SK-N-SH treated with all-trans-retinoic acid at 6 μM for 48 hours (cell line): ENCODE measurements at regions not wholly inside any gene's neighbourhood (a gene's known extent, or its start where the extent isn't known, plus 50 kb on each side); places are given as distances from the start of the nearest gene placed in this dataset.

Source experiments
- ATAC-seq: fragments of 200-7000 bp; cut with Tn5 transposase; 3 replicates; pipeline ENCODE4 v1.9.1; 2020; ENCODE audit warnings: mild to moderate bottlenecking, moderate library complexity
- ARNTL ChIP-seq: fragments of 450-650 bp; formaldehyde crosslinking; IDR thresholded peaks from 2 replicates; pipeline ENCODE4 v1.5.0; 2020; ENCODE audit warnings: low read depth, mild to moderate bottlenecking, moderate library complexity, borderline replicate concordance
- CREB5 ChIP-seq: fragments of 250-450 bp; sonication (Bioruptor Pico); IDR thresholded peaks from 2 replicates; pipeline ENCODE4 v1.5.1; 2020; ENCODE audit warnings: low read depth, mild to moderate bottlenecking, moderate library complexity
- GLIS3 ChIP-seq: fragments of 250-450 bp; sonication (Bioruptor Pico); IDR thresholded peaks from 2 replicates; pipeline ENCODE4 v1.5.0; 2020; ENCODE audit warnings: mild to moderate bottlenecking, moderate library complexity
- ISL1 ChIP-seq: fragments of 250-450 bp; sonication (Bioruptor Pico); IDR thresholded peaks from 2 replicates; pipeline ENCODE4 v2.1.2; 2022; ENCODE audit warnings: mild to moderate bottlenecking, moderate library complexity
- RARB ChIP-seq: fragments of 250-450 bp; sonication (Bioruptor Pico); IDR thresholded peaks from 2 replicates; pipeline ENCODE4 v1.8.0; 2021; ENCODE audit warnings: mild to moderate bottlenecking, moderate library complexity
- TCF4 ChIP-seq: fragments of 250-450 bp; sonication (Bioruptor Pico); IDR thresholded peaks from 2 replicates; pipeline ENCODE4 v1.8.0; 2021; ENCODE audit warnings: mild to moderate bottlenecking, moderate library complexity, borderline replicate concordance
- TOX ChIP-seq: fragments of 250-450 bp; sonication (Bioruptor Pico); IDR thresholded peaks from 2 replicates; pipeline ENCODE4 v1.8.0; 2021; ENCODE audit warnings: mild to moderate bottlenecking, moderate library complexity, borderline replicate concordance
- ZC3H10 ChIP-seq: fragments of 250-450 bp; sonication (Bioruptor Pico); IDR thresholded peaks from 2 replicates; pipeline ENCODE4 v1.5.1; 2021; ENCODE audit warnings: mild to moderate bottlenecking, moderate library complexity
- ZFP3 ChIP-seq: fragments of 250-450 bp; sonication (Bioruptor Pico); IDR thresholded peaks from 2 replicates; pipeline ENCODE4 v1.5.0; 2020; ENCODE audit warnings: mild to moderate bottlenecking, moderate library complexity
- ZFP30 ChIP-seq: fragments of 450-650 bp; formaldehyde crosslinking; IDR thresholded peaks from 2 replicates; pipeline ENCODE4 v1.5.0; 2022; ENCODE audit warnings: mild to moderate bottlenecking, moderate library complexity
- ZNF565 ChIP-seq: fragments of 450-650 bp; formaldehyde crosslinking; conservative IDR thresholded peaks from 2 replicates; pipeline ENCODE4 v1.5.0; 2020; ENCODE audit warnings: low read depth, mild to moderate bottlenecking, moderate library complexity
- ZNF70 ChIP-seq: fragments of 450-650 bp; formaldehyde crosslinking; IDR thresholded peaks from 2 replicates; pipeline ENCODE4 v1.5.0; 2020; ENCODE audit warnings: mild to moderate bottlenecking, moderate library complexity
- TF ChIP-seq, protein P1 (sequence below): fragments of 250-450 bp; sonication (Bioruptor Pico); IDR thresholded peaks from 2 replicates; pipeline ENCODE4 v1.8.0; 2021; ENCODE audit warnings: low read depth, mild to moderate bottlenecking, moderate library complexity, borderline replicate concordance
- TF ChIP-seq, protein P2 (sequence below): fragments of 250-450 bp; sonication (Bioruptor Pico); IDR thresholded peaks from 2 replicates; pipeline ENCODE4 v1.5.0; 2020; ENCODE audit warnings: mild to moderate bottlenecking, moderate library complexity
- TF ChIP-seq, protein P3 (sequence below): fragments of 250-450 bp; sonication (Bioruptor Pico); IDR thresholded peaks from 2 replicates; pipeline ENCODE4 v1.8.0; 2020; ENCODE audit warnings: mild to moderate bottlenecking, moderate library complexity, borderline replicate concordance
- TF ChIP-seq, protein P4 (sequence below): fragments of 250-450 bp; sonication (Bioruptor Pico); IDR thresholded peaks from 2 replicates; pipeline ENCODE4 v1.5.1; 2021; ENCODE audit warnings: mild to moderate bottlenecking, moderate library complexity

DNA sequence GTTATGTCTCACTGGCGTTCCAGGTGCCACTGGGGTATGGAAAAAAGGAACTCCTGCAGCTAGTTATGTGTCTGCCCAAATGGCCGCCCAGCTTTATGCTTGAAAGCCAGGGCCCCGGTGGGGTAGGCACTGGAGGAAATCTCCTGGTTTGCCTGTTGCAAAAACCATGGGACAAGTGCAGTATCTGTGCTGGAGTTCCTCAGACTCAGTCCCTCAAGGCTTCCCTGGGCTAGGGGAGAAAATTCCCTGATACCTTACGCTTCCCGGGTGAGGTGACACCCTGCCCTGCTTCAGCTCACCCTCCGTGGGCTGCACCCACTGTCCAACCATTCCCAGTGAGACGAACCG, 90.3 kb upstream of the CDK6 start:
- no peak for ATAC-seq
- TF ChIP-seq, protein P1, sequence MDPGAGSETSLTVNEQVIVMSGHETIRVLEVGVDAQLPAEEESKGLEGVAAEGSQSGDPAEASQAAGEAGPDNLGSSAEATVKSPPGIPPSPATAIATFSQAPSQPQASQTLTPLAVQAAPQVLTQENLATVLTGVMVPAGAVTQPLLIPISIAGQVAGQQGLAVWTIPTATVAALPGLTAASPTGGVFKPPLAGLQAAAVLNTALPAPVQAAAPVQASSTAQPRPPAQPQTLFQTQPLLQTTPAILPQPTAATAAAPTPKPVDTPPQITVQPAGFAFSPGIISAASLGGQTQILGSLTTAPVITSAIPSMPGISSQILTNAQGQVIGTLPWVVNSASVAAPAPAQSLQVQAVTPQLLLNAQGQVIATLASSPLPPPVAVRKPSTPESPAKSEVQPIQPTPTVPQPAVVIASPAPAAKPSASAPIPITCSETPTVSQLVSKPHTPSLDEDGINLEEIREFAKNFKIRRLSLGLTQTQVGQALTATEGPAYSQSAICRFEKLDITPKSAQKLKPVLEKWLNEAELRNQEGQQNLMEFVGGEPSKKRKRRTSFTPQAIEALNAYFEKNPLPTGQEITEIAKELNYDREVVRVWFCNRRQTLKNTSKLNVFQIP: no peak
- no peak for TF ChIP-seq ARNTL
- TF ChIP-seq, protein P2, sequence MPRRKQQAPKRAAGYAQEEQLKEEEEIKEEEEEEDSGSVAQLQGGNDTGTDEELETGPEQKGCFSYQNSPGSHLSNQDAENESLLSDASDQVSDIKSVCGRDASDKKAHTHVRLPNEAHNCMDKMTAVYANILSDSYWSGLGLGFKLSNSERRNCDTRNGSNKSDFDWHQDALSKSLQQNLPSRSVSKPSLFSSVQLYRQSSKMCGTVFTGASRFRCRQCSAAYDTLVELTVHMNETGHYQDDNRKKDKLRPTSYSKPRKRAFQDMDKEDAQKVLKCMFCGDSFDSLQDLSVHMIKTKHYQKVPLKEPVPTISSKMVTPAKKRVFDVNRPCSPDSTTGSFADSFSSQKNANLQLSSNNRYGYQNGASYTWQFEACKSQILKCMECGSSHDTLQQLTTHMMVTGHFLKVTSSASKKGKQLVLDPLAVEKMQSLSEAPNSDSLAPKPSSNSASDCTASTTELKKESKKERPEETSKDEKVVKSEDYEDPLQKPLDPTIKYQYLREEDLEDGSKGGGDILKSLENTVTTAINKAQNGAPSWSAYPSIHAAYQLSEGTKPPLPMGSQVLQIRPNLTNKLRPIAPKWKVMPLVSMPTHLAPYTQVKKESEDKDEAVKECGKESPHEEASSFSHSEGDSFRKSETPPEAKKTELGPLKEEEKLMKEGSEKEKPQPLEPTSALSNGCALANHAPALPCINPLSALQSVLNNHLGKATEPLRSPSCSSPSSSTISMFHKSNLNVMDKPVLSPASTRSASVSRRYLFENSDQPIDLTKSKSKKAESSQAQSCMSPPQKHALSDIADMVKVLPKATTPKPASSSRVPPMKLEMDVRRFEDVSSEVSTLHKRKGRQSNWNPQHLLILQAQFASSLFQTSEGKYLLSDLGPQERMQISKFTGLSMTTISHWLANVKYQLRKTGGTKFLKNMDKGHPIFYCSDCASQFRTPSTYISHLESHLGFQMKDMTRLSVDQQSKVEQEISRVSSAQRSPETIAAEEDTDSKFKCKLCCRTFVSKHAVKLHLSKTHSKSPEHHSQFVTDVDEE: no peak
- no peak for TF ChIP-seq ZNF70 (CRISPR knock-in tag)
- TF ChIP-seq, protein P3, sequence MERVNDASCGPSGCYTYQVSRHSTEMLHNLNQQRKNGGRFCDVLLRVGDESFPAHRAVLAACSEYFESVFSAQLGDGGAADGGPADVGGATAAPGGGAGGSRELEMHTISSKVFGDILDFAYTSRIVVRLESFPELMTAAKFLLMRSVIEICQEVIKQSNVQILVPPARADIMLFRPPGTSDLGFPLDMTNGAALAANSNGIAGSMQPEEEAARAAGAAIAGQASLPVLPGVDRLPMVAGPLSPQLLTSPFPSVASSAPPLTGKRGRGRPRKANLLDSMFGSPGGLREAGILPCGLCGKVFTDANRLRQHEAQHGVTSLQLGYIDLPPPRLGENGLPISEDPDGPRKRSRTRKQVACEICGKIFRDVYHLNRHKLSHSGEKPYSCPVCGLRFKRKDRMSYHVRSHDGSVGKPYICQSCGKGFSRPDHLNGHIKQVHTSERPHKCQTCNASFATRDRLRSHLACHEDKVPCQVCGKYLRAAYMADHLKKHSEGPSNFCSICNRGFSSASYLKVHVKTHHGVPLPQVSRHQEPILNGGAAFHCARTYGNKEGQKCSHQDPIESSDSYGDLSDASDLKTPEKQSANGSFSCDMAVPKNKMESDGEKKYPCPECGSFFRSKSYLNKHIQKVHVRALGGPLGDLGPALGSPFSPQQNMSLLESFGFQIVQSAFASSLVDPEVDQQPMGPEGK (CRISPR knock-in tag): no peak
- TF ChIP-seq, protein P4, sequence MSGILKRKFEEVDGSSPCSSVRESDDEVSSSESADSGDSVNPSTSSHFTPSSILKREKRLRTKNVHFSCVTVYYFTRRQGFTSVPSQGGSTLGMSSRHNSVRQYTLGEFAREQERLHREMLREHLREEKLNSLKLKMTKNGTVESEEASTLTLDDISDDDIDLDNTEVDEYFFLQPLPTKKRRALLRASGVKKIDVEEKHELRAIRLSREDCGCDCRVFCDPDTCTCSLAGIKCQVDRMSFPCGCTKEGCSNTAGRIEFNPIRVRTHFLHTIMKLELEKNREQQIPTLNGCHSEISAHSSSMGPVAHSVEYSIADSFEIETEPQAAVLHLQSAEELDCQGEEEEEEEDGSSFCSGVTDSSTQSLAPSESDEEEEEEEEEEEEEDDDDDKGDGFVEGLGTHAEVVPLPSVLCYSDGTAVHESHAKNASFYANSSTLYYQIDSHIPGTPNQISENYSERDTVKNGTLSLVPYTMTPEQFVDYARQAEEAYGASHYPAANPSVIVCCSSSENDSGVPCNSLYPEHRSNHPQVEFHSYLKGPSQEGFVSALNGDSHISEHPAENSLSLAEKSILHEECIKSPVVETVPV: no peak
- TF ChIP-seq ISL1: no peak
- no peak for TF ChIP-seq GLIS3 (CRISPR knock-in tag)
- no peak for TF ChIP-seq ZC3H10 (CRISPR knock-in tag)

DNA sequence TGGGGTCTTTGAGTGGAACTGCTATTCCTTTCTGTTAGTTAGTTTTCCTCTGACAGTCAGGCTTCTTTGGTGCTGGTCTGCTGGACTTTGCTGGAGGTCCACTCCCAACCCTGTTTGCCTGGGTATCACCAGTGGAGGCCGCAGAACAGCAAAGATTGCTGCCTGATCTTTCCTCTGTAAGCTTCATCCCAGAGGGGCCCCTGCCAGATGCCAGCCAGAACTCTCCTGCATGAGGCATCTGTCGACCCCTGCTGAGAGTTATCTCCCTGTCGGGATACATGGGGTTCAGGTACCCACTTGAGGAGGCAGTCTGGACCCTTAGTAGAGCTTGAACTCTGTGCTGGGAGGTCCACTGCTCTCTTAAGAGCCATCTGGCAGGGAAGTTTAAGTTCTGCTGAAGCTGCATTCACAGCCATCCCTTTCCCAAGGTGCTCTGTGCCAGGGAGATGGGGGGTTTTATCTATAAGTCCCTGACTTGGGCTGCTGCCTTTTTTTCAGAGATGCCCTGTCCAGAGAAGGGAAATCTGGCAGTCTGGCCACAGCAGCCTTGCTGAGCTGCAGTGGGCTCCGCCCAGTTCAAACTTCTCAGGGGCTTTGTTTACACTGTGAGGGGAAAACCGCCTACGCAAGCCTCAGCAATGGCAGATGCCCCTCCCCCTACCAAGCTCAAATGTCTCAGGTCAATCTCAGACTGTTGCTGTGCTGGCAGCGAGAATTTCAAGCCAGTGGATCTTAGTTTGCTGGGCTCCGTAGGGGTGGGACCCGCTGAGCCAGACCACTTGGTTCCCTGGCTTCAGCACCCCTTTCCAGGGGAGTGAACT, 89.7 kb upstream of the CDK6 start:
- ATAC-seq: no peak
- no peak for TF ChIP-seq GLIS3 (CRISPR knock-in tag)
- no peak for TF ChIP-seq ZNF70 (CRISPR knock-in tag)
- TF ChIP-seq ZNF565 (CRISPR knock-in tag): no peak
- no peak for TF ChIP-seq TOX (CRISPR knock-in tag)
- TF ChIP-seq, protein P3 (CRISPR knock-in tag): no peak
- TF ChIP-seq CREB5 (CRISPR knock-in tag): no peak
- TF ChIP-seq, protein P4: no peak
- TF ChIP-seq TCF4 (CRISPR knock-in tag): no peak
- TF ChIP-seq ZFP3 (CRISPR knock-in tag): no peak
- no peak for TF ChIP-seq RARB (CRISPR knock-in tag)
- TF ChIP-seq ZFP30: no peak
